HepG2 (cell line): ENCODE measurements at regions not wholly inside any gene's neighbourhood (a gene's known extent, or its start where the extent isn't known, plus 50 kb on each side); places are given as distances from the start of the nearest gene placed in this dataset.

Experiments used
- ATAC-seq: fragments of 200-7000 bp; cut with Tn5 transposase; 3 replicates; pipeline ENCODE4 v1.9.1; 2020; ENCODE audit warnings: mild to moderate bottlenecking, moderate library complexity
- BruUV-seq: library from RNA; stranded (reverse); fragments of 400-500 nt; replicated peaks from 2 replicates; lab custom pipeline; 2021; lab: Mats Ljungman, UMichigan
- CTCF ChIA-PET: fragments of 300-600 bp; formaldehyde crosslinking; extraction: SDS; loops from one replicate; lab custom pipeline; 2021; ENCODE audit warnings: low total read pairs, inconsistent platforms, low intra/inter-chr PET ratio; lab: Yijun Ruan, JAX
- POLR2A ChIA-PET: fragments of 350-600 bp; sonication (Branson Sonifier 250); formaldehyde crosslinking; loops from one replicate; lab custom pipeline; 2020; ENCODE audit warnings: antibody characterized with exemption, inconsistent platforms; lab: Yijun Ruan, JAX
- DNase-seq: peaks from one replicate; pipeline ENCODE4 v3.0.0-alpha.2; 2015; ENCODE audit warnings: low spot score
- FAIRE-seq: peaks from 3 replicates; lab custom pipeline; 2011; peaks lifted over from hg19 to GRCh38; lab: Jason Lieb, UNC
- H2AFZ ChIP-seq: one replicate; pipeline ENCODE4 v1.6.1; 2011; ENCODE audit warnings: low read length, inconsistent platforms
- H3K27ac ChIP-seq: fragments of 300-600 bp; 3 replicates; pipeline ENCODE4 v1.8.0; 2011; ENCODE audit warnings: mixed run types, mild to moderate bottlenecking, mixed read lengths, low read length, inconsistent platforms; ENCODE audit not compliant: insufficient read depth; ENCODE audit errors: extremely low read length
- H3K27me3 ChIP-seq, 2 experiments: fragments of 200-600 bp in 1 of 2; 2 replicates in 1 of 2; 3 replicates in 1 of 2; pipeline versions ENCODE4 v1.6.0 to v1.8.0; 2011; ENCODE audit warnings: low read length in 2 of 2, mild to moderate bottlenecking in 2 of 2, moderate library complexity in 2 of 2, inconsistent platforms in 1 of 2; ENCODE audit not compliant: insufficient read depth in 2 of 2, control insufficient read depth in 1 of 2
- H3K36me3 ChIP-seq, 2 experiments: fragments of 200-600 bp in 1 of 2; replicated peaks in 1 of 2; 2 replicates in 1 of 2; 3 replicates in 1 of 2; pipeline versions ENCODE4 v1.5.1 to v1.8.0; 2011; ENCODE audit warnings: low read length in 2 of 2, inconsistent platforms in 1 of 2; ENCODE audit not compliant: insufficient read depth in 2 of 2, control insufficient read depth in 1 of 2
- H3K4me1 ChIP-seq: 2 replicates; pipeline ENCODE4 v1.5.1; 2012; ENCODE audit warnings: low read length, inconsistent platforms; ENCODE audit not compliant: insufficient read depth
- H3K4me2 ChIP-seq: 2 replicates; pipeline ENCODE4 v1.6.0; 2011; ENCODE audit warnings: low read depth, low read length, inconsistent platforms
- H3K4me3 ChIP-seq, 3 experiments: fragments of 200-600 bp in 1 of 3; sonication (generic), shearing (Covaris generic) in 1 of 3; replicated peaks in 1 of 3; 2 replicates each; pipeline ENCODE4 v1.5.1; 2011 to 2016; ENCODE audit warnings: low read length in 3 of 3, inconsistent platforms in 2 of 3, low read depth in 2 of 3, mild to moderate bottlenecking in 2 of 3, control low read depth in 1 of 3, mixed read lengths in 1 of 3; ENCODE audit not compliant: insufficient read depth in 1 of 3
- H3K79me2 ChIP-seq: one replicate; pipeline ENCODE4 v1.6.1; 2011; ENCODE audit warnings: low read length, inconsistent platforms; ENCODE audit not compliant: insufficient read depth
- H3K9ac ChIP-seq: 2 replicates; pipeline ENCODE4 v1.6.0; 2011; ENCODE audit warnings: mild to moderate bottlenecking, low read depth, low read length, inconsistent platforms; ENCODE audit not compliant: insufficient read depth
- H3K9me3 ChIP-seq: 2 replicates; pipeline ENCODE4 v1.5.1; 2012; ENCODE audit warnings: mild to moderate bottlenecking, low read length
- H4K20me1 ChIP-seq: 2 replicates; pipeline ENCODE4 v1.6.0; 2011; ENCODE audit warnings: inconsistent platforms, mild to moderate bottlenecking, low read length, moderate library complexity; ENCODE audit not compliant: insufficient read depth
- ISL2 ChIP-seq: sonication (generic); formaldehyde crosslinking; IDR thresholded peaks from 2 replicates; pipeline ENCODE4 v1.5.0; 2020; ENCODE audit warnings: missing genetic modification reagents
- MIXL1 ChIP-seq: IDR thresholded peaks from 2 replicates; pipeline ENCODE4 v1.6.1; 2016
- NR2F2 ChIP-seq: IDR thresholded peaks from 2 replicates; pipeline ENCODE4 v1.6.1; 2012; ENCODE audit warnings: low read depth, inconsistent platforms, borderline replicate concordance
- POLR2A ChIP-seq, 2 experiments: IDR thresholded peaks; 2 replicates each; pipeline ENCODE4 v1.6.1; 2011; ENCODE audit warnings: low read depth in 2 of 2, low read length in 2 of 2, mild to moderate bottlenecking in 1 of 2, moderate library complexity in 1 of 2; ENCODE audit not compliant: insufficient read depth in 1 of 2
- SAP130 ChIP-seq: IDR thresholded peaks from 2 replicates; pipeline ENCODE4 v1.6.1; 2016; ENCODE audit warnings: low read depth
- SOX13 ChIP-seq, 3 experiments: fragments of 450-650 bp in 1 of 3; sonication (generic) in 1 of 3; formaldehyde crosslinking in 1 of 3; IDR thresholded peaks in 2 of 3; conservative IDR thresholded peaks in 1 of 3; 2 replicates each; pipeline versions ENCODE4 v1.5.0 to v1.6.1; 2016 to 2020; ENCODE audit warnings: antibody characterized with exemption in 1 of 3, mild to moderate bottlenecking in 1 of 3, missing compliant biosample characterization in 1 of 3, missing genetic modification reagents in 1 of 3, moderate library complexity in 1 of 3
- TARDBP ChIP-seq: sonication (generic); formaldehyde crosslinking; IDR thresholded peaks from 2 replicates; pipeline ENCODE4 v1.8.0; 2022; ENCODE audit warnings: mild to moderate bottlenecking, missing genetic modification reagents
- TBL1XR1 ChIP-seq: fragments of 150-350 bp; IDR thresholded peaks from 2 replicates; pipeline ENCODE4 v1.6.1; 2014; ENCODE audit warnings: borderline replicate concordance, low read length; ENCODE audit not compliant: partially characterized antibody
- ZBTB20 ChIP-seq: sonication (generic); formaldehyde crosslinking; IDR thresholded peaks from 2 replicates; pipeline ENCODE4 v1.8.1; 2023; ENCODE audit warnings: missing genetic modification reagents, low read depth, mild to moderate bottlenecking, borderline replicate concordance
- ZNF317 ChIP-seq: sonication (generic); formaldehyde crosslinking; IDR thresholded peaks from 2 replicates; pipeline ENCODE4 v1.5.0; 2020; ENCODE audit warnings: mild to moderate bottlenecking, missing genetic modification reagents
- ZNF761 ChIP-seq: sonication (generic); formaldehyde crosslinking; conservative IDR thresholded peaks from 2 replicates; pipeline ENCODE4 v1.4.0; 2020; ENCODE audit warnings: mild to moderate bottlenecking, missing genetic modification reagents
- WGBS: methylation state at CpG from one replicate; pipeline ENCODE4 v1.1.6; 2017; ENCODE audit warnings: low lambda C conversion rate; 5-methylcytosine and 5-hydroxymethylcytosine counted together
- in situ Hi-C: cut with HindIII; loops from 2 replicates; pipeline ENCODE4 v1.10.0; 2017; ENCODE audit warnings: low pct_unique_long_range_greater_than_20kb; ENCODE audit not compliant: extremely low pct_ligation_motif_present
- intact Hi-C: fragments of 100-400 bp; cut with micrococcal nuclease; formaldehyde crosslinking; loops from one replicate; pipeline ENCODE4 v1.10.0; 2022; ENCODE audit not compliant: unreplicated experiment
- TF ChIP-seq, protein P1 (sequence below): sonication (generic); formaldehyde crosslinking; IDR thresholded peaks from 2 replicates; pipeline ENCODE4 v1.5.1; 2020; ENCODE audit warnings: mild to moderate bottlenecking, missing genetic modification reagents, borderline replicate concordance
- TF ChIP-seq, protein P2 (sequence below): sonication (generic); formaldehyde crosslinking; conservative IDR thresholded peaks from 2 replicates; pipeline ENCODE4 v1.8.0; 2022; ENCODE audit warnings: mild to moderate bottlenecking, moderate library complexity, missing genetic modification reagents
- TF ChIP-seq, protein P3 (sequence below): IDR thresholded peaks from 2 replicates; pipeline ENCODE4 v1.6.1; 2016; ENCODE audit warnings: missing genetic modification reagents, missing compliant biosample characterization

DNA sequence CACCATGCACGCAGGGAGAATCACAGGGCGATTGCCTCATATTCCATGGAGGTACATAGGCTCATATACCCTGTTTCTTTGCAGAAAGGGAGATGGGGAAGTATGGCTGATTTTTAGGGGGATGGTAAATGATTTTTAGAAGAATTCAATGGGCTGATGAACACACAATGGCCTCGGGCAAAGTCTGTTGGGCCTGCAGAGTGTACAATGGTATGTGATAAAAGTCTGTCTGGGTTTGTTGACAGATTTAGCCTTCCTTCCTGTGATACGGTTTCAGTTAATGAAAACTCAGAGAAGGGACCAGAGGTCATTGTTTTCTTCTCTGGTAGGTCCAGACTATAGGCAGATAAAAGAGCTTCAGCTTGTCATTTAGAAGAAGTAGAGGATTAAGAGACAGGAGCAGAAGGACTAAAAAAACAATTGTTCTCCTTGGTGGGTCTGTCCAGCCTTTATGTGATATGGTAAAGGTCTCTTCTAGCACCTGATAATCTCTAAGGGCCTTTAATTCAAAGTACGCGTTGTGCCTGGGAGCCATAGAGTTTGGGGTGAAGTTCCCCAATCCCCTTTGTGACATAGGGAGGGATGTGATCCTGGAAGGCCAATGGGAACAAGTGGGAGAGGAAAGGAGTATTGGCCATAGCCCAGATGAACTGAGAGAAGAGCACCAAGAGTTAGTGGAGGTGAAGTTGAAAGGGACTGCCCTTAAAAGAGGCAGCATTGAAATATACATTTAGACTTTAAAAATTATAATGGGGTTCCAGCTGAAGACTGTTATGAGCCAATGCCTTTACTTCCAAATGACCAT, 107.5 kb upstream of the SERPINE2 start:
- Histone ChIP-seq H3K4me3 (peak overlapping the region in 2 of 3 experiments; percentile 11 to 36; a peak in 3 of 6 replicates), H2AFZ (no peak overlapping the region), H3K36me3 (no peaks in the 10 kb centered on the region), H3K9ac (peak overlapping the region; percentile 76), H3K27ac (peak overlapping the region; percentile 93), H3K79me2 (no peaks in the 10 kb centered on the region), H3K9me3 (no peaks in the 10 kb centered on the region), H4K20me1 (no peaks in the 10 kb centered on the region), H3K27me3 (no peaks in the 10 kb centered on the region), H3K4me1 (peaks cover 91% of the 10 kb centered on the region), H3K4me2 (peak overlapping the region; percentile 75)
- ATAC-seq (peak; percentile 95), FAIRE-seq (peak; percentile 80), DNase-seq (peak; percentile 99)
- intact Hi-C loops (loop anchor here (1.0 to 2.0 kb wide), 4 partner anchors 42 to 152 kb away; no protein-coding TSS in a partner anchor), in situ Hi-C loops (no loop called here)
- WGBS: 8% methylated on average over 6 of the region's 6 CpGs
- POLR2A ChIA-PET: interaction anchor here (0.6 to 2.3 kb wide), 23 partner anchors 10 to 339 kb away, joined by 3 to 22 read pairs (median 3); partner anchors contain the start of genes SERPINE2 and WDFY1
- CTCF ChIA-PET: no interaction called here
- TSS peak; percentile 91 for BruUV-seq
- TF ChIP-seq SAP130: peak; percentile 62
- 0 out of 2 replicates have a peak, but pooled peaks have one; percentile 15 for TF ChIP-seq ZBTB20 (CRISPR knock-in tag)
- no peak; a peak in 1 of 4 replicates for TF ChIP-seq POLR2A (IDR thresholded peaks at IDR 0.05; ENCODE audit: insufficient read depth in 1 of 2, low read depth in 2 of 2, low read length in 2 of 2)
- peak; percentile 84 for TF ChIP-seq TBL1XR1
- peak; percentile 87 for TF ChIP-seq TARDBP
- peak; percentile 87 for TF ChIP-seq MIXL1 (CRISPR knock-in tag)
- 0 out of 2 replicates have a peak, but pooled peaks have one; percentile 55 for TF ChIP-seq ZNF317 (CRISPR knock-in tag)
- TF ChIP-seq SOX13 (IDR thresholded peaks at IDR 0.05): peak; percentile 99
- TF ChIP-seq SOX13 (CRISPR knock-in tag; conservative IDR thresholded peaks at IDR 0.05 in 1 of 2, IDR thresholded peaks at IDR 0.05 in 1 of 2): peak in 1 of 2 experiments; percentile 99; a peak in 3 of 4 replicates
- TF ChIP-seq, protein P1, sequence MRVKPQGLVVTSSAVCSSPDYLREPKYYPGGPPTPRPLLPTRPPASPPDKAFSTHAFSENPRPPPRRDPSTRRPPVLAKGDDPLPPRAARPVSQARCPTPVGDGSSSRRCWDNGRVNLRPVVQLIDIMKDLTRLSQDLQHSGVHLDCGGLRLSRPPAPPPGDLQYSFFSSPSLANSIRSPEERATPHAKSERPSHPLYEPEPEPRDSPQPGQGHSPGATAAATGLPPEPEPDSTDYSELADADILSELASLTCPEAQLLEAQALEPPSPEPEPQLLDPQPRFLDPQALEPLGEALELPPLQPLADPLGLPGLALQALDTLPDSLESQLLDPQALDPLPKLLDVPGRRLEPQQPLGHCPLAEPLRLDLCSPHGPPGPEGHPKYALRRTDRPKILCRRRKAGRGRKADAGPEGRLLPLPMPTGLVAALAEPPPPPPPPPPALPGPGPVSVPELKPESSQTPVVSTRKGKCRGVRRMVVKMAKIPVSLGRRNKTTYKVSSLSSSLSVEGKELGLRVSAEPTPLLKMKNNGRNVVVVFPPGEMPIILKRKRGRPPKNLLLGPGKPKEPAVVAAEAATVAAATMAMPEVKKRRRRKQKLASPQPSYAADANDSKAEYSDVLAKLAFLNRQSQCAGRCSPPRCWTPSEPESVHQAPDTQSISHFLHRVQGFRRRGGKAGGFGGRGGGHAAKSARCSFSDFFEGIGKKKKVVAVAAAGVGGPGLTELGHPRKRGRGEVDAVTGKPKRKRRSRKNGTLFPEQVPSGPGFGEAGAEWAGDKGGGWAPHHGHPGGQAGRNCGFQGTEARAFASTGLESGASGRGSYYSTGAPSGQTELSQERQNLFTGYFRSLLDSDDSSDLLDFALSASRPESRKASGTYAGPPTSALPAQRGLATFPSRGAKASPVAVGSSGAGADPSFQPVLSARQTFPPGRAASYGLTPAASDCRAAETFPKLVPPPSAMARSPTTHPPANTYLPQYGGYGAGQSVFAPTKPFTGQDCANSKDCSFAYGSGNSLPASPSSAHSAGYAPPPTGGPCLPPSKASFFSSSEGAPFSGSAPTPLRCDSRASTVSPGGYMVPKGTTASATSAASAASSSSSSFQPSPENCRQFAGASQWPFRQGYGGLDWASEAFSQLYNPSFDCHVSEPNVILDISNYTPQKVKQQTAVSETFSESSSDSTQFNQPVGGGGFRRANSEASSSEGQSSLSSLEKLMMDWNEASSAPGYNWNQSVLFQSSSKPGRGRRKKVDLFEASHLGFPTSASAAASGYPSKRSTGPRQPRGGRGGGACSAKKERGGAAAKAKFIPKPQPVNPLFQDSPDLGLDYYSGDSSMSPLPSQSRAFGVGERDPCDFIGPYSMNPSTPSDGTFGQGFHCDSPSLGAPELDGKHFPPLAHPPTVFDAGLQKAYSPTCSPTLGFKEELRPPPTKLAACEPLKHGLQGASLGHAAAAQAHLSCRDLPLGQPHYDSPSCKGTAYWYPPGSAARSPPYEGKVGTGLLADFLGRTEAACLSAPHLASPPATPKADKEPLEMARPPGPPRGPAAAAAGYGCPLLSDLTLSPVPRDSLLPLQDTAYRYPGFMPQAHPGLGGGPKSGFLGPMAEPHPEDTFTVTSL: peak; percentile 85
- peak; percentile 85 for TF ChIP-seq ISL2 (CRISPR knock-in tag)
- TF ChIP-seq, protein P2, sequence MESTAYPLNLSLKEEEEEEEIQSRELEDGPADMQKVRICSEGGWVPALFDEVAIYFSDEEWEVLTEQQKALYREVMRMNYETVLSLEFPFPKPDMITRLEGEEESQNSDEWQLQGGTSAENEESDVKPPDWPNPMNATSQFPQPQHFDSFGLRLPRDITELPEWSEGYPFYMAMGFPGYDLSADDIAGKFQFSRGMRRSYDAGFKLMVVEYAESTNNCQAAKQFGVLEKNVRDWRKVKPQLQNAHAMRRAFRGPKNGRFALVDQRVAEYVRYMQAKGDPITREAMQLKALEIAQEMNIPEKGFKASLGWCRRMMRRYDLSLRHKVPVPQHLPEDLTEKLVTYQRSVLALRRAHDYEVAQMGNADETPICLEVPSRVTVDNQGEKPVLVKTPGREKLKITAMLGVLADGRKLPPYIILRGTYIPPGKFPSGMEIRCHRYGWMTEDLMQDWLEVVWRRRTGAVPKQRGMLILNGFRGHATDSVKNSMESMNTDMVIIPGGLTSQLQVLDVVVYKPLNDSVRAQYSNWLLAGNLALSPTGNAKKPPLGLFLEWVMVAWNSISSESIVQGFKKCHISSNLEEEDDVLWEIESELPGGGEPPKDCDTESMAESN (CRISPR knock-in tag): peak; percentile 23; the same call in 1 of the 2 replicates
- peak; percentile 57; the same call in 1 of the 2 replicates for TF ChIP-seq NR2F2
- TF ChIP-seq ZNF761 (CRISPR knock-in tag): peak; percentile 84; the same call in 1 of the 2 replicates
- TF ChIP-seq, protein P3, sequence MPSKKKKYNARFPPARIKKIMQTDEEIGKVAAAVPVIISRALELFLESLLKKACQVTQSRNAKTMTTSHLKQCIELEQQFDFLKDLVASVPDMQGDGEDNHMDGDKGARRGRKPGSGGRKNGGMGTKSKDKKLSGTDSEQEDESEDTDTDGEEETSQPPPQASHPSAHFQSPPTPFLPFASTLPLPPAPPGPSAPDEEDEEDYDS (CRISPR knock-in tag): peak; percentile 89
